ENCODE measurements at regions not wholly inside any gene's neighbourhood (a gene's known extent, or its start where the extent isn't known, plus 50 kb on each side); places are given as distances from the start of the nearest gene placed in this dataset.

GRCh38 chr10:35769795-35770194 is 127.7 kb upstream of the FZD8 start:
- Histone ChIP-seq H3K4me3 (ENCODE audit: low read depth in 1 of 2, low read length in 2 of 2) (no peak overlapping the region), H3K9ac (ENCODE audit: low read depth in 1 of 2, low read length in 2 of 2) (no peak overlapping the region), H3K4me1 (ENCODE audit: control insufficient read depth in 1 of 2, insufficient read depth in 2 of 2, low read length in 2 of 2) (peaks cover 0 to 29% of the 10 kb centered on the region in 2 donors), H3K27me3 (ENCODE audit: control insufficient read depth in 1 of 2, insufficient read depth in 2 of 2, low read length in 2 of 2) (no peaks in the 10 kb centered on the region), H3K36me3 (ENCODE audit: control insufficient read depth in 1 of 2, insufficient read depth in 2 of 2, low read length in 2 of 2) (no peaks in the 10 kb centered on the region), H3K27ac (ENCODE audit: low read depth, low read length) (no peak overlapping the region), H3K9me3 (ENCODE audit: control insufficient read depth in 1 of 2, low read length in 2 of 2) (no peaks in the 10 kb centered on the region)

GRCh38 chr10:35768731-35769130 is 126.6 kb upstream of the FZD8 start:
- H3K9me3 ChIP-seq (ENCODE audit: control insufficient read depth in 1 of 2, low read length in 2 of 2), result no peaks in the 10 kb centered on the region
- no peaks in the 10 kb centered on the region for H3K36me3 ChIP-seq (ENCODE audit: control insufficient read depth in 1 of 2, insufficient read depth in 2 of 2, low read length in 2 of 2)
- H3K27ac ChIP-seq (ENCODE audit: low read depth, low read length), result no peak overlapping the region
- peaks cover 0 to 29% of the 10 kb centered on the region in 2 donors for H3K4me1 ChIP-seq (ENCODE audit: control insufficient read depth in 1 of 2, insufficient read depth in 2 of 2, low read length in 2 of 2)
- H3K27me3 ChIP-seq (ENCODE audit: control insufficient read depth in 1 of 2, insufficient read depth in 2 of 2, low read length in 2 of 2), result no peaks in the 10 kb centered on the region
- H3K9ac ChIP-seq (ENCODE audit: low read depth in 1 of 2, low read length in 2 of 2), result no peak overlapping the region
- no peak overlapping the region for H3K4me3 ChIP-seq (ENCODE audit: low read depth in 1 of 2, low read length in 2 of 2)

GRCh38 chr10:35768011-35768410 is 125.9 kb upstream of the FZD8 start:
- no peak overlapping the region for H3K27ac ChIP-seq (ENCODE audit: low read depth, low read length)
- no peak overlapping the region for H3K9ac ChIP-seq (ENCODE audit: low read depth in 1 of 2, low read length in 2 of 2)
- H3K9me3 ChIP-seq (ENCODE audit: control insufficient read depth in 1 of 2, low read length in 2 of 2), result no peaks in the 10 kb centered on the region
- no peaks in the 10 kb centered on the region for H3K27me3 ChIP-seq (ENCODE audit: control insufficient read depth in 1 of 2, insufficient read depth in 2 of 2, low read length in 2 of 2)
- no peaks in the 10 kb centered on the region for H3K36me3 ChIP-seq (ENCODE audit: control insufficient read depth in 1 of 2, insufficient read depth in 2 of 2, low read length in 2 of 2)
- peaks cover 0 to 29% of the 10 kb centered on the region in 2 donors for H3K4me1 ChIP-seq (ENCODE audit: control insufficient read depth in 1 of 2, insufficient read depth in 2 of 2, low read length in 2 of 2)
- no peak overlapping the region for H3K4me3 ChIP-seq (ENCODE audit: low read depth in 1 of 2, low read length in 2 of 2)

- Histone ChIP-seq H3K4me1 (ENCODE audit: control insufficient read depth in 1 of 2, insufficient read depth in 2 of 2, low read length in 2 of 2) (peaks cover 0 to 22% of the 10 kb centered on the region in 2 donors), H3K9ac (ENCODE audit: low read depth in 1 of 2, low read length in 2 of 2) (no peak overlapping the region), H3K9me3 (ENCODE audit: control insufficient read depth in 1 of 2, low read length in 2 of 2) (no peaks in the 10 kb centered on the region), H3K4me3 (ENCODE audit: low read depth in 1 of 2, low read length in 2 of 2) (no peak overlapping the region), H3K27ac (ENCODE audit: low read depth, low read length) (no peak overlapping the region), H3K27me3 (ENCODE audit: control insufficient read depth in 1 of 2, insufficient read depth in 2 of 2, low read length in 2 of 2) (no peaks in the 10 kb centered on the region), H3K36me3 (ENCODE audit: control insufficient read depth in 1 of 2, insufficient read depth in 2 of 2, low read length in 2 of 2) (no peaks in the 10 kb centered on the region)
Measured at GRCh38 chr10:35765996-35766395, 123.9 kb upstream of the FZD8 start.

GRCh38 chr10:35765066-35765527 is 123.0 kb upstream of the FZD8 start:
- Histone ChIP-seq H3K4me3 (ENCODE audit: low read depth in 1 of 2, low read length in 2 of 2) (peak overlapping the region; percentile 30 to 48), H3K4me1 (ENCODE audit: control insufficient read depth in 1 of 2, insufficient read depth in 2 of 2, low read length in 2 of 2) (peaks cover 0 to 15% of the 10 kb centered on the region in 2 donors), H3K36me3 (ENCODE audit: control insufficient read depth in 1 of 2, insufficient read depth in 2 of 2, low read length in 2 of 2) (no peaks in the 10 kb centered on the region), H3K9me3 (ENCODE audit: control insufficient read depth in 1 of 2, low read length in 2 of 2) (no peaks in the 10 kb centered on the region), H3K27me3 (ENCODE audit: control insufficient read depth in 1 of 2, insufficient read depth in 2 of 2, low read length in 2 of 2) (no peaks in the 10 kb centered on the region), H3K27ac (ENCODE audit: low read depth, low read length) (no peak overlapping the region), H3K9ac (ENCODE audit: low read depth in 1 of 2, low read length in 2 of 2) (no peak overlapping the region)

GRCh38 chr10:35762311-35763030 is 120.4 kb upstream of the FZD8 start:
- no peak overlapping the region for H3K27ac ChIP-seq (ENCODE audit: low read depth, low read length)
- H3K9ac ChIP-seq (ENCODE audit: low read depth in 1 of 2, low read length in 2 of 2), result no peak overlapping the region
- H3K27me3 ChIP-seq (ENCODE audit: control insufficient read depth in 1 of 2, insufficient read depth in 2 of 2, low read length in 2 of 2), result no peaks in the 10 kb centered on the region
- H3K4me1 ChIP-seq (ENCODE audit: control insufficient read depth in 1 of 2, insufficient read depth in 2 of 2, low read length in 2 of 2), result peaks cover 0 to 6% of the 10 kb centered on the region in 2 donors
- H3K4me3 ChIP-seq (ENCODE audit: low read depth in 1 of 2, low read length in 2 of 2), result no peak overlapping the region
- no peaks in the 10 kb centered on the region for H3K36me3 ChIP-seq (ENCODE audit: control insufficient read depth in 1 of 2, insufficient read depth in 2 of 2, low read length in 2 of 2)
- peaks cover 0 to 7% of the 10 kb centered on the region in 2 donors for H3K9me3 ChIP-seq (ENCODE audit: control insufficient read depth in 1 of 2, low read length in 2 of 2)

- Histone ChIP-seq H3K27me3 (ENCODE audit: control insufficient read depth in 1 of 2, insufficient read depth in 2 of 2, low read length in 2 of 2) (no peaks in the 10 kb centered on the region), H3K9me3 (ENCODE audit: control insufficient read depth in 1 of 2, low read length in 2 of 2) (peaks cover 0 to 7% of the 10 kb centered on the region in 2 donors), H3K9ac (ENCODE audit: low read depth in 1 of 2, low read length in 2 of 2) (no peak overlapping the region), H3K36me3 (ENCODE audit: control insufficient read depth in 1 of 2, insufficient read depth in 2 of 2, low read length in 2 of 2) (no peaks in the 10 kb centered on the region), H3K4me1 (ENCODE audit: control insufficient read depth in 1 of 2, insufficient read depth in 2 of 2, low read length in 2 of 2) (no peaks in the 10 kb centered on the region), H3K27ac (ENCODE audit: low read depth, low read length) (no peak overlapping the region), H3K4me3 (ENCODE audit: low read depth in 1 of 2, low read length in 2 of 2) (no peak overlapping the region)
Measured at GRCh38 chr10:35758076-35758475, 116.0 kb upstream of the FZD8 start.

GRCh38 chr10:35754519-35754918 is 112.4 kb upstream of the FZD8 start:
- Histone ChIP-seq H3K4me3 (ENCODE audit: low read depth in 1 of 2, low read length in 2 of 2) (no peak overlapping the region), H3K36me3 (ENCODE audit: control insufficient read depth in 1 of 2, insufficient read depth in 2 of 2, low read length in 2 of 2) (no peaks in the 10 kb centered on the region), H3K9me3 (ENCODE audit: control insufficient read depth in 1 of 2, low read length in 2 of 2) (peaks cover 0 to 7% of the 10 kb centered on the region in 2 donors), H3K9ac (ENCODE audit: low read depth in 1 of 2, low read length in 2 of 2) (no peak overlapping the region), H3K27ac (ENCODE audit: low read depth, low read length) (no peak overlapping the region), H3K27me3 (ENCODE audit: control insufficient read depth in 1 of 2, insufficient read depth in 2 of 2, low read length in 2 of 2) (no peaks in the 10 kb centered on the region), H3K4me1 (ENCODE audit: control insufficient read depth in 1 of 2, insufficient read depth in 2 of 2, low read length in 2 of 2) (no peaks in the 10 kb centered on the region)

- H3K27ac ChIP-seq (ENCODE audit: low read depth, low read length), result no peak overlapping the region
- no peak overlapping the region for H3K4me3 ChIP-seq (ENCODE audit: low read depth in 1 of 2, low read length in 2 of 2)
- H3K4me1 ChIP-seq (ENCODE audit: control insufficient read depth in 1 of 2, insufficient read depth in 2 of 2, low read length in 2 of 2), result no peaks in the 10 kb centered on the region
- no peaks in the 10 kb centered on the region for H3K36me3 ChIP-seq (ENCODE audit: control insufficient read depth in 1 of 2, insufficient read depth in 2 of 2, low read length in 2 of 2)
- no peaks in the 10 kb centered on the region for H3K9me3 ChIP-seq (ENCODE audit: control insufficient read depth in 1 of 2, low read length in 2 of 2)
- H3K9ac ChIP-seq (ENCODE audit: low read depth in 1 of 2, low read length in 2 of 2), result no peak overlapping the region
- H3K27me3 ChIP-seq (ENCODE audit: control insufficient read depth in 1 of 2, insufficient read depth in 2 of 2, low read length in 2 of 2), result no peaks in the 10 kb centered on the region
Measured at GRCh38 chr10:35752469-35753461, 110.7 kb upstream of the FZD8 start.

GRCh38 chr10:35751347-35751746 is 109.3 kb upstream of the FZD8 start:
- Histone ChIP-seq H3K27ac (ENCODE audit: low read depth, low read length) (no peak overlapping the region), H3K4me3 (ENCODE audit: low read depth in 1 of 2, low read length in 2 of 2) (no peak overlapping the region), H3K4me1 (ENCODE audit: control insufficient read depth in 1 of 2, insufficient read depth in 2 of 2, low read length in 2 of 2) (no peaks in the 10 kb centered on the region), H3K36me3 (ENCODE audit: control insufficient read depth in 1 of 2, insufficient read depth in 2 of 2, low read length in 2 of 2) (no peaks in the 10 kb centered on the region), H3K9me3 (ENCODE audit: control insufficient read depth in 1 of 2, low read length in 2 of 2) (no peaks in the 10 kb centered on the region), H3K9ac (ENCODE audit: low read depth in 1 of 2, low read length in 2 of 2) (no peak overlapping the region), H3K27me3 (ENCODE audit: control insufficient read depth in 1 of 2, insufficient read depth in 2 of 2, low read length in 2 of 2) (no peaks in the 10 kb centered on the region)
